T-helper 2 cell treated with Interferon-gamma antibody and Interleukin-4, amounts not matched to agents 100 ng/mL and 5 ng/mL, for 36 hours (primary cell): ENCODE measurements at regions not wholly inside any gene's neighbourhood (a gene's known extent, or its start where the extent isn't known, plus 50 kb on each side); places are given as distances from the start of the nearest gene placed in this dataset.

Experiments used
- intact Hi-C: fragments of 100-400 bp; cut with micrococcal nuclease; formaldehyde crosslinking; loops from one replicate; pipeline ENCODE4 v1.15.1; 2023

- intact Hi-C loops = loop anchor here (1.0 to 10.0 kb wide), 12 partner anchors 22 to 1240 kb away; no protein-coding TSS in a partner anchor
These were observed 300.7 kb downstream of the CLIC5 start for GRCh38 chr6:45714741-45715507.

DNA sequence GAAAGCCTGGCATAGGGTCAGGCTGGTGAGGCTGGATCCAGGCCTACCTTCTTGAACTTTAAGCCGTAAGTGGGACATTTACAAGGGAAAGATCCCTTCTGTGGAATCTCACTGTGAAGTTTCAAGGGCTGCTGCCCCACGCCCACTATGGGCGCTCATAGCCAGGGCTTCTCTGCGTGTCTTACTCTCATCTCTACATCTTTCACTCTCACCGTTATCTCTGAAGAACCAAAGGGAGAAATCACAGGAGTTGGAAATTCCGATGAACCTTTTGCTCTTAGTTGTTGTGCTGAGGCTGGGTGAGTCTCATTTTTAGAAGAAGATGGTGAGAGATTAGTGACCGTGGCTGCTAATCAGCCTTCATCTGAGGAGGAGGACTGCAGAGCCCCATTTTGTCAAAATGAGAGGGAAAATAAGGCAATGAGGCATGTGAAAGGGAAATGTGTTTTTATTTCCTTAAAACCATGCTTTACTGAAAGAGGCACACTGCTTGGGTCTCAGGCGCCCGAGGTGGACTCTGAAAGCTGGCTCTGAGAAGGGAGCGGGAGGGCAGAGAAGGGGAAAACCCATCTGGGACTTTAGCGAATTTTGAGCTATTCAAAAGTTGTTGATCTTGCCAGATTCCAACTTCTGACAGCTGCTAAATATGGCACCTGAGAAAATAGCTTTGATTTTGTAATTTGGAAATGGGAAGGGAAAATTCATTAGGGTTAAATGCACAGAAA is 301.5 kb downstream of the CLIC5 start:
- intact Hi-C loops = loop anchor here (1.0 to 10.0 kb wide), 12 partner anchors 23 to 1239 kb away; no protein-coding TSS in a partner anchor
